ENCODE measurements at regions not wholly inside any gene's neighbourhood (a gene's known extent, or its start where the extent isn't known, plus 50 kb on each side); places are given as distances from the start of the nearest gene placed in this dataset.
A peak's percentile ranks its signal among the peaks of the same experiment; 100 is the strongest.
"Not testable (repeated sequence)": the region's sequence is repeated elsewhere in the genome, so short reads cannot be mapped to it uniquely, and the experiment has no call there.

GRCh38 chr5:148880197-148880596 is 53.8 kb downstream of the ADRB2 start:
- Mint-ChIP-seq H3K9me3 (no peaks in the 10 kb centered on the region), H3K4me3 (no peak overlapping the region), H3K27ac (peak overlapping the region in 3 of 6 donors; percentile 23 to 45 (median 39)), H3K4me1 (no peaks in the 10 kb centered on the region), H3K36me3 (no peaks in the 10 kb centered on the region), H3K27me3 (no peaks in the 10 kb centered on the region)
- no peak for DNase-seq
- ATAC-seq (ENCODE audit: low read depth in 2 of 2): no peak

DNA sequence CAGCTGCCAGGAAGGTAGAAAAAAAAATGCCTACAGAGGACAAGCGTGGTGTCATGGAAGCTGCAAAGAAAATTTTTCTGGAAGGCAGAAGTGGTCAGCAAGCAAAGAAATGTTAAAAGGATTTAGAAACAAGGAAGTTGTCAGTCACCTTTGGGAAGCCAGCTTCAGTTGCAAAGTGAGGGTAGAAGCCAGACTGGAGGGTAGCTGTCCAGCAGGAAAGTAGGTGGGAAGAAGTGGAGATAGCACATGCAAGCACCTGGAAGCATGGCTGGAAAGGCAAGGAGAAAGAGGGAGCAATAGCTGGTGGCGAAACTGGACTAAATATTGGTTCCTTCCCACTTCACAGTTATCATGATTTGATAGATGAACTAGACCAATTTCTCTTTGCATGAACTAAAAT is 54.3 kb downstream of the ADRB2 start:
- Mint-ChIP-seq H3K9me3 (no peaks in the 10 kb centered on the region), H3K36me3 (no peaks in the 10 kb centered on the region), H3K4me1 (no peaks in the 10 kb centered on the region), H3K4me3 (no peak overlapping the region), H3K27ac (peak overlapping the region in 2 of 6 donors; percentile 9 to 45), H3K27me3 (no peaks in the 10 kb centered on the region)
- DNase-seq (no peak), ATAC-seq (ENCODE audit: low read depth in 2 of 2) (no peak)

GRCh38 chr5:148882332-148882731 is 55.9 kb downstream of the ADRB2 start:
- H3K4me1 Mint-ChIP-seq: no peaks in the 10 kb centered on the region
- DNase-seq (no peak), ATAC-seq (ENCODE audit: low read depth in 2 of 2) (no peak)
- H3K36me3 Mint-ChIP-seq: no peaks in the 10 kb centered on the region
- H3K9me3 Mint-ChIP-seq: no peaks in the 10 kb centered on the region
- no peak overlapping the region for H3K27ac Mint-ChIP-seq
- no peaks in the 10 kb centered on the region for H3K27me3 Mint-ChIP-seq
- H3K4me3 Mint-ChIP-seq: no peak overlapping the region

- peaks cover 0 to 11% (median 10%) of the 10 kb centered on the region in 3 donors for H3K27me3 Mint-ChIP-seq
- no peaks in the 10 kb centered on the region for H3K9me3 Mint-ChIP-seq
- H3K4me3 Mint-ChIP-seq: no peak overlapping the region
- no peaks in the 10 kb centered on the region for H3K4me1 Mint-ChIP-seq
- DNase-seq (no peak), ATAC-seq (ENCODE audit: low read depth in 2 of 2) (no peak)
- no peak overlapping the region for H3K27ac Mint-ChIP-seq
- peaks cover 0 to 8% of the 10 kb centered on the region in 2 donors for H3K36me3 Mint-ChIP-seq
Observed at GRCh38 chr5:148884339-148885020, 58.1 kb downstream of the ADRB2 start.

DNA sequence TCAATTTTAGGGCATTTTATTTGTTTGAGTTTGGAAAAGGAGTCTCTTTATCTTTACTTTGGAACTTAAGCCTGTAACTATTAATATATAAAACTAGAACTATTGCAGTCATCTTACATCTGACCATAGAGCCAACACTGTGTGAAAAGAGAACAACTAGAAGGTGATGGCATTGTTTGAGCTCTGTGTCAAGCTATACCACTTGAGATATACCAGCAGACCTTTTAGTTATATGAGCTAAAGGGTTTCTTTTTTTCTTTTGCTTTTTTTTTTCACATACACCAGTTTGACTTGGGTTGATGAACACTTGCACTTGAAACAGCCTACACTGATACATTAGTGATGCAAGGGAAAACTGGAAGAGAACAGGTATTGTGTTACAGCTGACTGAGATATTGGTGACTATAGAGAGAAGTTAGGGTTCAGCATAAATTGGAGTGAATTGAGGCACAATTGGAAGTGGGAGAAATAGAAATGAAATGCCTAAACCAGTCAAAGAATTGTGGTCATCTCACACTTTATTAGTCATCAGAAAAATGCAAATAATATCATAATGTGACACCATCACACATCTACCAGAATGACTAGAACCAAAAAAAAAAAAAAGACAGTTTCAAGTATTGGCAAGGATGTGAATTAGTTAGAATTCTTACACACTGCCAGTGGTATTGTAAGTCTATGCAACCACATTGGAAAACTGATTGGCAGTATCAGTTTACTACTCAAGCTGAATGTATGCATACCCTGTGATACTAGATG is 60.9 kb downstream of the ADRB2 start:
- no peak overlapping the region for H3K27ac Mint-ChIP-seq
- ATAC-seq (ENCODE audit: low read depth in 2 of 2): no peak

DNA sequence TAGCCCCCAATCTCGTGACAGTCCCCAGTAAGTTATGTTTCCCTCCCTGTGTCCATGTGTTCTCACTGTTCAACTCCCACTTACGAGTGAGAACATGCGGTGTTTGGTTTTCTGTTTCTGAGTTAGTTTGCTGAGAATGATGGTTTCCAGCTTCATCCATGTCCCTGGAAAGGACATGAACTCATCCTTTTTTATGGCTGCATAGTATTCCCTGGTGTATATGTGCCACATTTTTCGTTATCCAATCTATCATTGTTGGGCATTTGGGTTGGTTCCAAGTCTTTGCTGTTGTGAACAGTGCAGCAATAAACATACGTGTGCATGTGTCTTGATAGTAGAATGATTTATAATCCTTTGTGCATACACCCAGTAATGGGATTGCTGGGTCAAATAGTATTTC is 63.5 kb downstream of the ADRB2 start:
- not testable (repeated sequence) for H3K4me3 Mint-ChIP-seq; ATAC-seq (ENCODE audit: low read depth in 2 of 2); H3K27ac Mint-ChIP-seq; DNase-seq; H3K4me1 Mint-ChIP-seq
- Mint-ChIP-seq H3K9me3 (peaks cover 0 to 49% (median 20%) of the 10 kb centered on the region in 7 donors), H3K36me3 (peaks cover 0 to 25% of the 10 kb centered on the region in 2 donors), H3K27me3 (peaks cover 3 to 26% (median 17%) of the 10 kb centered on the region in 3 donors)

More for the DNA sequence above, 60.9 kb downstream of the ADRB2 start:
- Mint-ChIP-seq H3K36me3 (peaks cover 0 to 17% of the 10 kb centered on the region in 2 donors), H3K4me3 (no peak overlapping the region), H3K27me3 (peaks cover 3 to 25% (median 17%) of the 10 kb centered on the region in 3 donors), H3K4me1 (no peaks in the 10 kb centered on the region), H3K9me3 (peaks cover 0 to 23% (median 10%) of the 10 kb centered on the region in 7 donors)
- DNase-seq: no peak

- ATAC-seq (ENCODE audit: low read depth in 2 of 2); H3K4me1 Mint-ChIP-seq; DNase-seq; H3K4me3 Mint-ChIP-seq; H3K36me3 Mint-ChIP-seq: not testable (repeated sequence)
- Mint-ChIP-seq H3K27ac (peak overlapping the region in 1 of 6 donors; percentile 64), H3K27me3 (peaks cover 9 to 15% (median 15%) of the 10 kb centered on the region in 3 donors), H3K9me3 (peaks cover 6 to 59% (median 21%) of the 10 kb centered on the region in 7 donors)
Observed at GRCh38 chr5:148895441-148895840, 69.0 kb downstream of the ADRB2 start.

GRCh38 chr5:148897842-148898241 is 71.4 kb downstream of the ADRB2 start:
- Mint-ChIP-seq H3K27me3 (peaks cover 7 to 15% (median 10%) of the 10 kb centered on the region in 3 donors), H3K36me3 (peaks cover 0 to 8% of the 10 kb centered on the region in 2 donors), H3K9me3 (peaks cover 5 to 39% (median 19%) of the 10 kb centered on the region in 7 donors), H3K27ac (no peak overlapping the region), H3K4me1 (no peaks in the 10 kb centered on the region), H3K4me3 (no peak overlapping the region)
- no peak for DNase-seq
- no peak for ATAC-seq (ENCODE audit: low read depth in 2 of 2)

- Mint-ChIP-seq H3K27ac (no peak overlapping the region), H3K36me3 (peaks cover 0 to 8% of the 10 kb centered on the region in 2 donors), H3K9me3 (peaks cover 5 to 32% (median 19%) of the 10 kb centered on the region in 7 donors), H3K4me1 (no peaks in the 10 kb centered on the region), H3K4me3 (no peak overlapping the region), H3K27me3 (peaks cover 7 to 15% (median 10%) of the 10 kb centered on the region in 3 donors)
- ATAC-seq (ENCODE audit: low read depth in 2 of 2) (no peak), DNase-seq (no peak)
Observed at GRCh38 chr5:148898413-148899075, 72.1 kb downstream of the ADRB2 start.

- H3K4me1 Mint-ChIP-seq: no peaks in the 10 kb centered on the region
- H3K36me3 Mint-ChIP-seq: no peaks in the 10 kb centered on the region
- H3K9me3 Mint-ChIP-seq: peaks cover 0 to 18% (median 10%) of the 10 kb centered on the region in 7 donors
- H3K27ac Mint-ChIP-seq: no peak overlapping the region
- ATAC-seq (ENCODE audit: low read depth in 2 of 2) (no peak), DNase-seq (no peak)
- H3K27me3 Mint-ChIP-seq: peaks cover 7 to 15% (median 10%) of the 10 kb centered on the region in 3 donors
- no peak overlapping the region for H3K4me3 Mint-ChIP-seq
Observed at GRCh38 chr5:148899993-148900392, 73.6 kb downstream of the ADRB2 start.

- peaks cover 0 to 17% (median 14%) of the 10 kb centered on the region in 3 donors for H3K27me3 Mint-ChIP-seq
- ATAC-seq (ENCODE audit: low read depth in 2 of 2): no peak
- H3K9me3 Mint-ChIP-seq: no peaks in the 10 kb centered on the region
- no peak for DNase-seq
- no peak overlapping the region for H3K4me3 Mint-ChIP-seq
- H3K4me1 Mint-ChIP-seq: peaks cover 0 to 4% (median 0%) of the 10 kb centered on the region in 3 donors
- H3K27ac Mint-ChIP-seq: peak overlapping the region in 1 of 6 donors; percentile 18
- no peaks in the 10 kb centered on the region for H3K36me3 Mint-ChIP-seq
Observed at GRCh38 chr5:148902478-148902877, 76.1 kb downstream of the ADRB2 start.

DNA sequence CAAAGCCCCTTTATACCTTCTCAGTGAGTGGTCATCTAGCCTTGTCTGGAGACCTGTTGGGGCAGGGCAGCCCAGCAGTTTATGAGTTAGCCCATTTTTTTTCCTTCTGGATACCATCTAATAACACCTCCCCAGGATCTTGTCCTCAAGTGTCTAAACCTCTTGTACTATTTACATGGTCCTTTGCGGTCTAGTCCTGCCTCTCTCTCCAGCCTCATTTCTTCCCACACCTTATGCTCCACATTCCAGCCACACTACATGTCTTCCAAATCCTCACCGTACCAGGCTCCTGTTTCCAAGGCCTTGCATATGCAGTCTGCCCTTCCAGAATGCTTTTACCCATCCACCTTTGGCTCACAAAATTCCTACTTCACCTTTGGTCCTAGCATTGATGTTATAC is 77.2 kb downstream of the ADRB2 start:
- Mint-ChIP-seq H3K4me3 (no peak overlapping the region), H3K27ac (peak overlapping the region in 1 of 6 donors; percentile 21), H3K9me3 (no peaks in the 10 kb centered on the region), H3K27me3 (peaks cover 0 to 10% (median 6%) of the 10 kb centered on the region in 3 donors), H3K36me3 (no peaks in the 10 kb centered on the region), H3K4me1 (peaks cover 0 to 4% (median 0%) of the 10 kb centered on the region in 3 donors)
- DNase-seq (no peak), ATAC-seq (ENCODE audit: low read depth in 2 of 2) (no peak)

GRCh38 chr5:148904440-148904839 is 78.0 kb downstream of the ADRB2 start:
- Mint-ChIP-seq H3K4me1 (peaks cover 0 to 4% (median 0%) of the 10 kb centered on the region in 3 donors), H3K27me3 (peaks cover 0 to 8% (median 5%) of the 10 kb centered on the region in 3 donors), H3K36me3 (no peaks in the 10 kb centered on the region), H3K4me3 (no peak overlapping the region), H3K9me3 (no peaks in the 10 kb centered on the region), H3K27ac (no peak overlapping the region)
- no peak for DNase-seq
- ATAC-seq (ENCODE audit: low read depth in 2 of 2): no peak

Measured in naive B cell (primary cell).